Neural cell (in vitro differentiated cells): ENCODE measurements at regions not wholly inside any gene's neighbourhood (a gene's known extent, or its start where the extent isn't known, plus 50 kb on each side); places are given as distances from the start of the nearest gene placed in this dataset.

Source experiments
- CTCF ChIP-seq: fragments of 450-650 bp; IDR thresholded peaks from 2 replicates; pipeline ENCODE4 v1.5.1; 2014; ENCODE audit warnings: antibody characterized with exemption, mild to moderate bottlenecking, moderate library complexity; ENCODE audit not compliant: poor library complexity, severe bottlenecking
- EZH2 ChIP-seq: fragments of 200-600, 300-800 bp; shearing (Covaris generic), sonication (generic); IDR thresholded peaks from 2 replicates; pipeline ENCODE4 v1.6.1; 2014; ENCODE audit warnings: antibody characterized with exemption, low read length, borderline replicate concordance, mild to moderate bottlenecking; ENCODE audit not compliant: insufficient read depth, poor library complexity, severe bottlenecking
- POLR2AphosphoS5 ChIP-seq: IDR thresholded peaks from 2 replicates; pipeline ENCODE4 v1.6.1; 2012
- RAD21 ChIP-seq: fragments of 450-650 bp; conservative IDR thresholded peaks from 2 replicates; pipeline ENCODE4 v1.6.1; 2014; ENCODE audit warnings: antibody characterized with exemption, mild to moderate bottlenecking, moderate library complexity
- REST ChIP-seq: IDR thresholded peaks from 2 replicates; pipeline ENCODE4 v1.6.1; 2012; ENCODE audit warnings: borderline replicate concordance
- SMC3 ChIP-seq: fragments of 450-650 bp; conservative IDR thresholded peaks from 2 replicates; pipeline ENCODE4 v1.6.1; 2014; ENCODE audit warnings: antibody characterized with exemption, mild to moderate bottlenecking, moderate library complexity; ENCODE audit not compliant: poor library complexity

DNA sequence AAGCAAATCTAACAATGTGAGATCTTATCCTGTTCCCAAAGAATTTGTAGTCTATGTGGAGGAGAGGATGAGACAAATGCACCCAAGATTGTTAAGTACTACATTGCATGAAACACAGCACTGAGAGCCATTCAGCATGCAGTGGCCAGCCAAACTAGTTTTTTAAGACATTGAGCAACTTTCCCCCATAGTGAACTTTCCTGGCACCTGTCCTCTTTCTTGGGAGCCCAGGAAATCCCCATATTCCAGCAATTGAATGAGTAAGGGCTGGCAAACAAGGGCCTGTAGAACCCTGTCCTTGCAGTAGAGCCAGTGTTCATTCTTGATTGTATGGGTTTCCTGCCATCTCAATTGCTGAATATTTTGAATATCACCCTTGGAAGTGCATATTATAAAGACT, 58.8 kb upstream of the FIGN start:
- TF ChIP-seq CTCF (no peak), RAD21 (no peak), EZH2 (no peak), POLR2AphosphoS5 (no peak), REST (no peak), SMC3 (no peak)
